ENCODE measurements at regions not wholly inside any gene's neighbourhood (a gene's known extent, or its start where the extent isn't known, plus 50 kb on each side); places are given as distances from the start of the nearest gene placed in this dataset.

- Histone ChIP-seq H3K36me3 (ENCODE audit: low read depth, low read length) (no peaks in the 10 kb centered on the region), H3K27ac (ENCODE audit: low read length) (peak overlapping the region; percentile 100), H4K20me1 (ENCODE audit: low read length) (no peaks in the 10 kb centered on the region), H3K27me3 (ENCODE audit: low read length) (no peaks in the 10 kb centered on the region), H3K4me2 (ENCODE audit: low read length) (no peak overlapping the region), H3F3A (ENCODE audit: low read length, unreplicated experiment) (no peaks in the 10 kb centered on the region), H3K9me3 (ENCODE audit: low read length) (no peaks in the 10 kb centered on the region), H3K9me2 (replicated peaks; ENCODE audit: low read length) (no peaks in the 10 kb centered on the region), H3K79me2 (ENCODE audit: low read length) (no peaks in the 10 kb centered on the region), H3K9ac (ENCODE audit: low read length) (peak overlapping the region; percentile 84), H3K4me3 (ENCODE audit: low read length) (no peak overlapping the region), H3K4me1 (ENCODE audit: insufficient read depth, low read length) (peaks cover 64% of the 10 kb centered on the region), H2AFZ (ENCODE audit: low read length) (no peak overlapping the region)
- CTCF ChIA-PET, result no interaction called here
- ATAC-seq (no peak), DNase-seq (no peak)
- POLR2A ChIA-PET (ENCODE audit: unreplicated experiment), result no interaction called here
- no TSS peak for BruUV-seq (replicated peaks)
- no peak for TF ChIP-seq EZH2 (IDR thresholded peaks at IDR 0.05; ENCODE audit: low read length, unreplicated experiment)
- no peak for TF ChIP-seq CTCF (conservative IDR thresholded peaks at IDR 0.05; ENCODE audit: low read depth, low read length)
- no peak for TF ChIP-seq EZH2phosphoT487 (IDR thresholded peaks at IDR 0.05; ENCODE audit: borderline replicate concordance, low read length)
- intact Hi-C loops (cut with micrococcal nuclease), result loop anchor here (2.0 kb wide), 1 partner anchor 247 kb away; no protein-coding TSS in a partner anchor
Measured at GRCh38 chr13:73675821-73676220, 458.4 kb downstream of the KLF12 start.

GRCh38 chr13:73674570-73674969 lies 459.6 kb downstream of the KLF12 start:
- 0 out of 2 replicates have a peak, but pooled peaks have one; percentile 5 for ATAC-seq
- Histone ChIP-seq H3K79me2 (ENCODE audit: low read length) (no peaks in the 10 kb centered on the region), H3K36me3 (ENCODE audit: low read depth, low read length) (no peaks in the 10 kb centered on the region), H2AFZ (ENCODE audit: low read length) (no peak overlapping the region), H4K20me1 (ENCODE audit: low read length) (no peaks in the 10 kb centered on the region), H3K4me1 (ENCODE audit: insufficient read depth, low read length) (peaks cover 70% of the 10 kb centered on the region), H3K9me2 (replicated peaks; ENCODE audit: low read length) (no peaks in the 10 kb centered on the region), H3K27me3 (ENCODE audit: low read length) (no peaks in the 10 kb centered on the region), H3K4me3 (ENCODE audit: low read length) (no peak overlapping the region), H3K4me2 (ENCODE audit: low read length) (peak overlapping the region; percentile 28), H3F3A (ENCODE audit: low read length, unreplicated experiment) (no peaks in the 10 kb centered on the region), H3K9ac (ENCODE audit: low read length) (peak overlapping the region; percentile 84), H3K27ac (ENCODE audit: low read length) (peak overlapping the region; percentile 100), H3K9me3 (ENCODE audit: low read length) (no peaks in the 10 kb centered on the region)
- BruUV-seq (replicated peaks), result no TSS peak
- DNase-seq, result peak; percentile 21
- TF ChIP-seq EZH2 (IDR thresholded peaks at IDR 0.05; ENCODE audit: low read length, unreplicated experiment) (no peak), CTCF (conservative IDR thresholded peaks at IDR 0.05; ENCODE audit: low read depth, low read length) (no peak), EZH2phosphoT487 (IDR thresholded peaks at IDR 0.05; ENCODE audit: borderline replicate concordance, low read length) (no peak)
- intact Hi-C loops (cut with micrococcal nuclease), result loop anchor here (5.0 kb wide), 4 partner anchors 62 to 207 kb away; no protein-coding TSS in a partner anchor
- CTCF ChIA-PET, result no interaction called here
- POLR2A ChIA-PET (ENCODE audit: unreplicated experiment), result no interaction called here

GRCh38 chr13:73673931-73674330 lies 460.3 kb downstream of the KLF12 start:
- Histone ChIP-seq H3K9me3 (ENCODE audit: low read length) (no peaks in the 10 kb centered on the region), H3K36me3 (ENCODE audit: low read depth, low read length) (no peaks in the 10 kb centered on the region), H3K9me2 (replicated peaks; ENCODE audit: low read length) (no peaks in the 10 kb centered on the region), H2AFZ (ENCODE audit: low read length) (no peak overlapping the region), H3K4me2 (ENCODE audit: low read length) (peak overlapping the region; percentile 28; the same call in 1 of the 2 replicates), H3K4me1 (ENCODE audit: insufficient read depth, low read length) (peaks cover 70% of the 10 kb centered on the region), H3F3A (ENCODE audit: low read length, unreplicated experiment) (no peaks in the 10 kb centered on the region), H3K79me2 (ENCODE audit: low read length) (no peaks in the 10 kb centered on the region), H3K4me3 (ENCODE audit: low read length) (no peak overlapping the region), H3K27me3 (ENCODE audit: low read length) (no peaks in the 10 kb centered on the region), H3K9ac (ENCODE audit: low read length) (peak overlapping the region; percentile 84), H4K20me1 (ENCODE audit: low read length) (no peaks in the 10 kb centered on the region), H3K27ac (ENCODE audit: low read length) (peak overlapping the region; percentile 100)
- CTCF ChIA-PET, result no interaction called here
- no peak for DNase-seq
- no TSS peak for BruUV-seq (replicated peaks)
- intact Hi-C loops (cut with micrococcal nuclease), result loop anchor here (1.0 to 5.0 kb wide), 8 partner anchors 35 to 339 kb away; no protein-coding TSS in a partner anchor
- TF ChIP-seq EZH2phosphoT487 (IDR thresholded peaks at IDR 0.05; ENCODE audit: borderline replicate concordance, low read length), result no peak
- no peak for TF ChIP-seq EZH2 (IDR thresholded peaks at IDR 0.05; ENCODE audit: low read length, unreplicated experiment)
- no peak for TF ChIP-seq CTCF (conservative IDR thresholded peaks at IDR 0.05; ENCODE audit: low read depth, low read length)
- POLR2A ChIA-PET (ENCODE audit: unreplicated experiment), result no interaction called here
- no peak for ATAC-seq

All from PC-3 (cell line).